CD4-positive, alpha-beta T cell treated with Interleukin-1 beta for 1 hour (primary cell): ENCODE measurements at regions not wholly inside any gene's neighbourhood (a gene's known extent, or its start where the extent isn't known, plus 50 kb on each side); places are given as distances from the start of the nearest gene placed in this dataset.
"Not testable (repeated sequence)": the region's sequence is repeated elsewhere in the genome, so short reads cannot be mapped to it uniquely, and the experiment has no call there.

Source experiments
- DNase-seq, 2 donors: peaks; one replicate each; pipeline ENCODE4 v3.0.0-alpha.2; 2020 to 2022

GRCh38 chr9:42326482-42326881, 143.0 kb downstream of the SPATA31A6 start:
- DNase-seq, result not testable (repeated sequence)

GRCh38 chr9:42335342-42335741, 151.9 kb downstream of the SPATA31A6 start:
- not testable (repeated sequence) for DNase-seq

DNA sequence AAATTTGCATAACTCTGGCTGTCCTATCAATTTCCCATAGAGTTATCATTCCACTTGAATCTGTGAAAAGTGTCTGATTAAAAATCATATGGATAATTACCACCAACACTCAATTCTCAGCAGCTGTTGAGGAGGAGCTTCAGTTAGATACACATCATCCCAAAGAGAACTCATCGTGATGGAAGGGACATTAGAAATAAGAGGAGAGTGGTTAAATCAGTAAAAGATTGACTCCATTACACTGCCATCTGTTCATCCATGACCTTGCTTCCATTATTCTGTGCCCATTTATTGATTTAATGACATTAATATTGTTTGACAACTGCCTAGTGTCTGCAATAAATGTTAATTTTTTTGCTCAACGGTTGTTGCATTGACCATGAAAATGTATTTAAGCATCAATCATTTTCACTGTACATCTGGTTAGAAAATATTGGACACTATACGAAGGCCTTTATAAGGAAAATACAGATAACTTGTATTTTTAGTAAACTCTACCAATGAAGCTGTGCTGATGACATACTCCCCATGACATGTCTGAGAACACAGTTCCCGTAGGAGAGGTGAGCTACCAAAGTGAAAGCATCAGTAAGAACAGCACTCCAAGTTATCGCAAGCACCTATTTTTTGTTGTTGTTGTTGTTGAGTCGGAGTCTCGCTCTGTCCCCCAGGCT, 152.7 kb downstream of the SPATA31A6 start:
- not testable (repeated sequence) for DNase-seq

DNA sequence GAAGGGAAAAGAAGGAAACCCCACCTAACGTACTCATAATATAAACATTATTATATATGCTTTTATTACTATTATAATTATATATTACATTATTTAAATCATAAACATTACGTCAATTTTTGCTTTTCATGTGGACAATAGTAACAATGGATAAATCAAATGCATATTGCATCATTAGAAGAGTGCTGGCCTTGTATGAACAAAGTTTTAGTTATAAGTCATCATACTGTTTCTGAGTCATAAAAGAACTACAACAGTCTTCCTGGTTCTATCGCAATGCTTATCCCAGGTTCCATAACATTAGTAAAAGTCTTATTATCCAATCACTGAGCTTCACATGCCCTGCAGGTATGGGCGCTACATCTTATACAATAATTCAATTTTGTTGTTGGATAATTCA, 154.8 kb downstream of the SPATA31A6 start:
- DNase-seq, result not testable (repeated sequence)

- DNase-seq, result not testable (repeated sequence)
Measured at GRCh38 chr9:42339671-42340434, 156.4 kb downstream of the SPATA31A6 start.

DNA sequence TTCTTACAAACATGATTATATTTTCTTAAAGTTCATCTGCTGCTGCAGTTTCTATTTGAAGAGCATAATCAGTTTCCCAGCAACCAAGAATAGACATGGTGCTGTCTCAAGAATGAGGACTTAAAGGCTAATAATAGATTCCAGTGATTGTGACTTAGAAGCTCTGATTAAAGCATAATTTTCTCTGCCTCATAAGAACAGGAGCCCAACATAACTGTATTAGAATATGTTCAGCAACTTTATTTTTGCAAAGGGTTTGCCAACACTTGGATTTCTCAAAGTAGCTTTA, 156.9 kb downstream of the SPATA31A6 start:
- DNase-seq, result not testable (repeated sequence)

- DNase-seq, result not testable (repeated sequence)
Measured at GRCh38 chr9:42341860-42342259, 158.4 kb downstream of the SPATA31A6 start.

DNA sequence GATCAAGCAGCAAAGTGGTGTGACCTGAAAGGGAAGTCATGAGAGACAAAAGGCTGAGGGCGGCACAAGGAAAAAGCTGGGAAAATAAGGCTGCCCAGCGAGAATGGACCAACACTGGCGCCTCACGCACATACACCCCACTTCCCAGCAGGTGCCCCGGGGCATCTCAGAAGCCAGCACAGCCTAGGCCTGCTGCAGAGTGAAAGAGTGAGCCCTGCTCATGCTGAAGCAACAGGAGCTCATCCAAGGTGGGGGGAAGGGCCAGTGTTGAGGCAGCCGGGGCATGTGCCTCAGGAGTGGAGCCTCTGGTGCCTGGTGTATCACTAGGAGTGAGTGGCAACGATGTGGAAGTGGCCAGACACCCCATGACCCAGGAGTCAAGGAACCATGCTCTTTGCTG, 158.8 kb downstream of the SPATA31A6 start:
- not testable (repeated sequence) for DNase-seq

DNA sequence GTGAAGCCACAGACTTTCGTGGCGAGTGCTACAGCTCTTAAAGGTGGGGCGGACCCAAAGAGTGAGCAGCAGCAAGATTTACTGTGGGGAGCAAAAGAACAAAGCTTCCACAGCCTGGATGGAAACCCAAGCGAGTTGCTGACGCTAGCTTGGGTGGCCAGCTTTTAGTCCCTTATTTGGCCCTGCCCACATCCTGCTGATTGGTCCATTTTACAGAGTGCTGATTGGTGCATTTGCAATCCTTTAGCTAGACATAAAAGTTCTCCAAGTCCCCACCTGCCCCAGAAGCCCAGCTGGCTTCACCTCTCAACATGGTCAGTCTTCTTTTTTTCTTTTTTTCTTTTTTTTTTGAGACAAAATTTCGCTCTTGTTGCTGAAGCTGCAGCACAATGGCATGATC, 161.0 kb downstream of the SPATA31A6 start:
- not testable (repeated sequence) for DNase-seq

- not testable (repeated sequence) for DNase-seq
Measured at GRCh38 chr9:42346916-42347315, 163.5 kb downstream of the SPATA31A6 start.

GRCh38 chr9:42349181-42349580, 165.7 kb downstream of the SPATA31A6 start:
- DNase-seq, result not testable (repeated sequence)

GRCh38 chr9:42350412-42350811, 167.0 kb downstream of the SPATA31A6 start:
- not testable (repeated sequence) for DNase-seq

- DNase-seq, result not testable (repeated sequence)
Measured at GRCh38 chr9:42357604-42358373, 174.3 kb downstream of the SPATA31A6 start.

DNA sequence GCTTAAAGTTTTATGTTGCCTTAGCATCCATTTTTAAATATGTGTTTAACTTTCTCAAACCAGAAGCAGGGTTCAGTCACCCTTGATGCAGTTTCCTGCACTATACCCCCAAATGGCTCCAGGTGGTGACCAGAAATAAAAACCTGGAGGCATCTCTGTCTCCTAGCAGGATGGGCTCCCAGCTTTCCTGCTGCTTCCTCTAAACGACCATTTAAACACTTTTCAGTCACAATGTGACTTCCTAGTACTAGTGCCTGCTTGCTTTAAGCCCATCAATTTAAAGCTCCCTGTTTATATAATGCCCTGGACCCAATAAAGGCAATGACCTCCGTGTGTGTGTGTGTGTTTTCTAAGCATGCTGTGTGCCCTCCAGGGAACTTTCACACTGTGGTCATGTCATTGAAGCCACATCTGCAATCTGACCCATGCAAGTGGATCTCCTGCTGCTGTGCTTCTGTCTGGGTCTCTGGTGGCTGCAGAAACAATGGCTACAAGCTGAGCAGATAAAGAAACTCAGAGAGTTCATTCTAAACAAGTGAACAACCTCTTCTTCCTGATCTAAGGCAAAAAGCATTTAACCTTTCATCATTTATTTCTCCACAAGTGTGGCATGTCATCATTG, 175.3 kb downstream of the SPATA31A6 start:
- not testable (repeated sequence) for DNase-seq

DNA sequence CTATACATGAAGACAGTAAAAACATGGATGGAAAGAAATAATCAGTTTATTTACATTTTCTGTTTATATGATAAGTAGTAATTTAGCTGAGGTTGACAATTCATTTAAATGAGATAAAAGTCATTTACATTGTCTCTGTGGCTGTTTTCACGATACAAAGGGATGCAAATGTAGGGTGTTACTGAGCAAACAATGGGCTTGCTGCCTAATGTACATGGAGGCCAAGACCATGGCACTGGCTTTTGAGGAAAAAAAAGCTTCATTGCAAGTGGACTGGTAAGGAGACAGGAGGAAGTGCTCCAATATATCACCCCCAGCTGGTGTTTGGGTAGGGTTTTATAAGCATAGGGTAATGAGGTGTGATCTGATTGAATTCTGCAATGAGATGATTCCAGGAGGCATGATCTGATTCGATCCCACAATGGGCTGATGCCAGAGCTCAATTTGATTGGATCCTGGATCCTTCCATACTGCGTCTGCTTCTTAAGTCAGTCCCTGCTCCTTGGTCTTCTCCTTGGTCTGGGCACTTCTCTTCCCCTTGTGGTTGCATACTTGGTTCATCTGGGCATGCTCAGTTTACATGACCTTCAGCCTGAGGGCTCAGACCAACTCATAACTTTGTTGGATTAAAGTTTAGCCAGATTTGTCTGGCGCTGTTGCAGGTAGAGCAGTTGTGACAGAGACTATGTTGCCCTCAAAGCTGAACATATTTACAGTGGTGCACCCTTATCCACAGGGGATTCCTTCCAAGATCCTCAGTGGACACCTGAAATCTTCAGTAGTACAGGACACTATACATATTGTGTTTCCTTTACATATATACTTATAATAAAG, 181.2 kb downstream of the SPATA31A6 start:
- DNase-seq, result not testable (repeated sequence)

- DNase-seq, result peak in 1 of 2 donors; percentile 61
Measured at GRCh38 chr9:42365244-42365945, 181.9 kb downstream of the SPATA31A6 start.

DNA sequence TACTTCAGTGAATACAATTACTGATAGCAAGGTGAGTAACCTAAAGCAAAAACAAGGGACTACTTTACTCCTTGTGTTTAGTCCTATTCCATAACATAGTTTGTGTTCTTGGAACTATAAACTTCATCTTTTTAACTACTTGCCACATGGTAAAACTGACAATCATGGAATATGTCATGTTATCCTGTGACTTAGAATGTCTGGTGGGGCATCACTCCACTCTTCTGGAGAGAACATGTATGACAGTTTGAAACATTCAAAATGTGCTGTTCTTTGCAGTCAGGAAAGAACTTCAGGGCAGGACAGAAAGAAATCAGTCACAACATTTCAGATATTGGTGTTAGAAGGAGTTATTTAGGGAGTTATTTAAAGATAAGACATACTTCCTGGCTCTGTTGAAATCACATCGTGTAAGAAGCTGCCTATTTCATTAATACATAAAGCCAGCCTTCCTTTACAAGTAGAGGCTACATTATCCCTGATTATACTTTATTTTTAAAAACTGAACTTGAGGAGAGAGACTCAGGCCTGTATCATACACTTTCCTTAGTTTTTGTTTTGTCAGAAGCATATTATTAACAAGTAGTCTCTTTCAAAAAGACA, 184.9 kb downstream of the SPATA31A6 start:
- not testable (repeated sequence) for DNase-seq

DNA sequence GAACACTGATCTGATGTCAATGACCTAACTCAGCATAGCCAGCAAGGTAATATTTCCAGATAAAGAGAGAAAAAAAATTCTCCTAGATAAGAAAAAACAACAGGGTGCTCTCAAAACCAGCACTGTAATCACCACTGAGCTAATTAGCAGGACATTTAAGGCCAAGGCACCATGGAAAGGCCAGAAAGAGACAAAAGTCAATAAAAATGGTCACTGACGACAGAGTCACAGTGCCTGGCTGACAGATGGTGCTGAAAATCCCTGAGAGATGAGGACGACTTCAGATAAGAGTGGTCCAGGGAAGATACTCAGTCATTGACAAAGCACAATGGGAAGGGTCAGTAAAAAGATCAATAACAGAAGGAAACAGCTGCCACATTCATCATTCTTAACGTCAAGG, 186.7 kb downstream of the SPATA31A6 start:
- not testable (repeated sequence) for DNase-seq

DNA sequence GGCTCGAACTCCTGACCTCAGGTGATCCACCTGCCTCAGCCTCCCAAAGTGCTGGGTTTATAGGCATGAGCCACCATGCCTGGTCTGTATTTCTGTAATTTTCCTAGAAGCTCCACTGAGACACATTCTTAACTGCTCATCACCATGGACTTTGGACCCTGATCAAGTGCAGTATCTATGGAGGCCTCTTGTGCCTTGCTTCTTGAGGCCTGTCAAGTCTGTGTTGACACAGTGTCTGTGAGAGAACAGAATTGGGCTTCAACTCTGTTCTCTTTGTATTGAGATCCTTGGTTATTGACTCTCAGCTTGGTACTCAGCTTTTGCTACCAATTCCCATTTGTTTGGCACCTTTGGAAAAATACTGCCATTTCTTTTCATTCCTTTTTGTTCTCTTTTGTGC, 188.0 kb downstream of the SPATA31A6 start:
- DNase-seq, result not testable (repeated sequence)

DNA sequence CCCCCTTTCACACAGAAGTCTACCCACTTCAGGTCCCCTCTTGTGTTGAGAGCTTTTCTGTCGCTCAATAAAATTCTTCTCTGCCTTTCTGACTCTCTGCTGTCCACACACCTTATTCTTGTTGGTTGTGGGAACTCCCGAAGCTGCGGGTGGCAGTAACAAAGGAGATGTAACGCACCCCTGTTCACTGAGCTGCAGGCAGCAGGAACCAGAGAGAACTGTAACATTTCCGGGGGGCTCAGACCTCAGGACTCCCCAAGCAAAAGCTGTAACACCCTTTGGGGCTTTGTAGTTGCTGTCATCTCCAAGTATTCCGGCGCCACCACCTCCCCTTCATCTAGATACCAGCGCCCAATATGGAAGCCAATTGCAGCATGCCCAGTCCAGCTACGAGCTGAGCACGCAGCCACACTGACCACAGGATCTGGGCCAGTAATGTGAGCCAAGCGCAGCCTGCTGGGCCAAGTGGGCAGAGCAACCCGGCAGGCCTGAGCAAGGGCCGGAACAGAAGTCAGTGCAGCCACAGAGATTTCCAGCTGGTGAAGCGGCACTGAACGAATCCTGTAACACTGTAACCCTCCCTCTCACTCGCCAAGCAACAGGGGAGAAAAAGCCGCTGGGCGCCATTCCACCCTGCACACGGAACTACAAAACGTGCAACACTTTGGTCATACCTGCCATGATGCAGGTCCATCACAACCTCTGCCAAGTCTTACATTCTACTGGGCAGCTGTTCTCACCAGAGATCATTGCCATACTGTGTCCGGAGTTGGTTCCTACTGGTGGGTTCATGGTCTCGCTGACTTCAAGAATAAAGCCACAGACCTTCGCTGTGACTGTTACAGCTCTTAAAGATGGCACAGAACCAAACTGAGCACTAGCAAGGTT, 194.3 kb downstream of the SPATA31A6 start:
- not testable (repeated sequence) for DNase-seq
